ENCODE measurements at regions not wholly inside any gene's neighbourhood (a gene's known extent, or its start where the extent isn't known, plus 50 kb on each side); places are given as distances from the start of the nearest gene placed in this dataset.

DNA sequence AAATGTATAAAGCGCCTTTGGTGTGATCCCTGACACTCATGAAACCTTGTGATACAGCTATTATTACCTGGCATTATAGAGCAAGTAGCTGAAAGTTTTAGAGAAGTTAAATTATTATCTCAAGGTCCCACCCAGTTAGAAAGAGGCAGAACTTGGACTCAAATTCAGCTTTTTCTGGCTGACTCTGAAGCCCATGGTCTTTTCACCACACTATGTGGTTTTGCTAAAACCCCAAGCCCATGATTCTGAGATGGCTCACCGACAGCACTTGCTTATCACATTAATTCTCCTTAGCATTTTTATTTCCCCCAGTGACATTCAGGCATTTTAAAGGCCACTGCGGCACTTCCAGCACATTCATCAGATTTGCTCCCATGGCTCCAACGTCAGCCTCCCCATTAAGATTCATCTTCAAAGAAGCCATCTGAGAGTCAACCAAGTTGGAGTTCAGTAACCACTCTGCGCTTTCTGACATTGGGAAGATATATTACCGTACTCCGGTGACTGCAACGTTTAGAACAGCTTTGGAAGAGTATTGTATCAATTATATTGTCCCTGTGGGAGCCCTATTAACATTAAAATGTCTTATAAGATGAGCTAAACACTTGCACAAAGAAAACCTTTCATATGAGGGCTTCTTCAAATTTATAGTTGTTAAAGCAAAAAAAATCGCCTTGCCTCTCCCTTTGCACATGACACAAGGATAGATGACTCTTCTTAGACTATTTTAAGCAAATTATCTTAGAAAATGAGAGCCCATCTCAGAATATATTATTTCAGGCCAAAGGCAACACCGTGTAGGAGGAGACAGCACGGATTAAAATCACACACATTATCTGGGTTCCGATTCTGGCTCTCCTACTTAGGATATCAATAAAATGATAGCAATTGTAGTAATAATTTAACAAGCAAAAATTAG lies 638.1 kb downstream of the ACTL7B start:
- H3K27me3 Mint-ChIP-seq, result no peaks in the 10 kb centered on the region
- H3K27ac Mint-ChIP-seq, result no peak overlapping the region
- no peaks in the 10 kb centered on the region for H3K36me3 Mint-ChIP-seq (ENCODE audit: low read depth)
- peaks cover 3% of the 10 kb centered on the region for H3K9me3 Mint-ChIP-seq
- H3K4me3 Mint-ChIP-seq, result no peak overlapping the region
- H3K4me1 Mint-ChIP-seq (ENCODE audit: low read depth), result no peaks in the 10 kb centered on the region

DNA sequence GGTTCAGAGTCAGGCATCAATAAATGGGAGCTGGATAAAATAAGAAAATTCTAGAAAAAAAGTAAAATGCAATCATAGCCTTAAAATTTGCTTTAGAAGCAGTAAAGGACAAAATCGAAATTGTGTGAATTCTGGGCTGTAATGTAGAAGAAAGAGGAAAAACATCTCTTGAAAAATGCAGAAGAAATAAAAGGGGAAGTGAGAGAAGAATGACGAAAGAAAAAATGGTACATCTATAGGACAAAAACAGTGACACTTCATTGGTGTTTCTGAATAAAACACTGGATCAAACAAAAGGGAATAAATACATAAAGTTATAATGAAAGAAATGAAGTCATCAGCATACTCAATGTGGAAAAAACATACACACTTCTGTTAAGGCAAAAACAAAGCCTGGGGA lies 642.3 kb downstream of the ACTL7B start:
- Mint-ChIP-seq H3K27me3 (no peaks in the 10 kb centered on the region), H3K9me3 (peaks cover 3% of the 10 kb centered on the region), H3K4me1 (ENCODE audit: low read depth) (no peaks in the 10 kb centered on the region), H3K27ac (no peak overlapping the region), H3K4me3 (no peak overlapping the region), H3K36me3 (ENCODE audit: low read depth) (no peaks in the 10 kb centered on the region)

DNA sequence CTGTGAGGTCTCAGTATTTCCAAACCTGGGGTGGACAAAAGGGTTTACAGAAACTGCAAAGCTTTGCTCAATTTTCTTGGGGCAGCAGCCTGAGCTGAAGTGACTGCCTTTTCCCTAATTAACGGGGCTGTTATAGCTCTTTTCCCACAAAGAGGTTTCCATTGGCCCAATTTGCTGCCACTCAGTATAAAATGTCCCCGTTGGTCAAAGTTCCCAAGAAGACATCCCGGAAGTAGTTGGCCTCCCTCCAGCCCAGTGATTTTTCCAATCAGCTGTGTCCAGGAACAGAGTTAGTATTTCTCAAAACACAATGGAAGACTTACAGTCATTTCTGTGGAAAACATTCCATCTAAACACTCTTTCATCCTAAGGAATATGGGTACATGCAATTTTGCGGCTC lies 643.6 kb downstream of the ACTL7B start:
- no peak overlapping the region for H3K4me3 Mint-ChIP-seq
- no peaks in the 10 kb centered on the region for H3K9me3 Mint-ChIP-seq
- H3K4me1 Mint-ChIP-seq (ENCODE audit: low read depth), result no peaks in the 10 kb centered on the region
- H3K27ac Mint-ChIP-seq, result no peak overlapping the region
- H3K36me3 Mint-ChIP-seq (ENCODE audit: low read depth), result no peaks in the 10 kb centered on the region
- no peaks in the 10 kb centered on the region for H3K27me3 Mint-ChIP-seq

DNA sequence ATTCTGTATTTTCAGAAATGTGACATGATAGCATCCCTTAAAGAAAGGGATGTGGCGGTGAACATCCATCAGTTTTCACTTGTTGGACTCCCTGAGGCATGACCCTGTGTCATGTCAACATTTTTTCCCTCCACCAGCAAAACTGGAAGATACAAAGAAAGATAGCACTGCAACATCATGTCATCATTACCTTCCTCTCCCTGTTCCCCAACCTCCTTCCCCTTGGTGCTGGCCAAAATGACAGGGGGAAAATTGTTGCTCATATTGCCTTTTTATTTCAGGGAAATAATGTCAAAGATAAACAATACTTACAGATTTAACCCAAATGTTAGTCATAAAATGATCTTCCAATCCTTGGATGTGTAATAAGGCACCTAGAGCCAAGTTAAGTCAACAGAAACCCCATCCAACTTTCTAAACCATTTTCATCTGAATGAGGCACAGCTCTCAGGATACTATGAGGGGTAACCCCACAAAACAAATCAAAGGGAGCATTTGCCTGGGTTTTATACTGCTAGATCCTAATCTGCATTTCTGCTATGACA lies 644.3 kb downstream of the ACTL7B start:
- Mint-ChIP-seq H3K27ac (no peak overlapping the region), H3K36me3 (ENCODE audit: low read depth) (no peaks in the 10 kb centered on the region), H3K4me1 (ENCODE audit: low read depth) (no peaks in the 10 kb centered on the region), H3K4me3 (no peak overlapping the region), H3K9me3 (peaks cover 4% of the 10 kb centered on the region), H3K27me3 (no peaks in the 10 kb centered on the region)

DNA sequence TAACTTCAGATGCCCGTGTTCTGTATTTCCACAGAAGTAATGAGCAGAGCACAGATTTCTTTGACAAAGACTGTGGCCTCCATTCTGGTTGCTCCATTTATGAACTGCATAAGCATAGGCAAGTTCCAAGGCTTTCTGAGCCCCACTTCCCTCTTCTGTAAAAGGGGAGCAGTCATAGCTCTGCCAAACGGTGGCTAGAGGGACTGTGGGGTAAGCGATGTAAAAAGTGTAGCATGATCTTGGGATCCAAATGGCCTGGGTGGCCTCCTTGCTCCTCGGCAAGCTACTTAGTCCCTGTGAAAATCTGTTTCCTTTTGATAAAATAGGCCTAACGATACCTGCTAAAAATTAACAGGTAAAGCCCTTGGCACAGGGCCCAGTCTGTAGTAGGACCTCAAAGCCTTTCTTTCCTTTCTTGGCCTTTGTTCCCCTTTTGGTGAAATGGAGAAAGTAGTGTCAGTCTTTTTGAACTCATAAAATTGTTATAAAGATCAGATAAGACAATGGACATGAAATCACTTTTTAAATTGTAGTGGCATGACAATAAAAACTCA lies 646.6 kb downstream of the ACTL7B start:
- H3K4me3 Mint-ChIP-seq, result no peak overlapping the region
- no peaks in the 10 kb centered on the region for H3K36me3 Mint-ChIP-seq (ENCODE audit: low read depth)

DNA sequence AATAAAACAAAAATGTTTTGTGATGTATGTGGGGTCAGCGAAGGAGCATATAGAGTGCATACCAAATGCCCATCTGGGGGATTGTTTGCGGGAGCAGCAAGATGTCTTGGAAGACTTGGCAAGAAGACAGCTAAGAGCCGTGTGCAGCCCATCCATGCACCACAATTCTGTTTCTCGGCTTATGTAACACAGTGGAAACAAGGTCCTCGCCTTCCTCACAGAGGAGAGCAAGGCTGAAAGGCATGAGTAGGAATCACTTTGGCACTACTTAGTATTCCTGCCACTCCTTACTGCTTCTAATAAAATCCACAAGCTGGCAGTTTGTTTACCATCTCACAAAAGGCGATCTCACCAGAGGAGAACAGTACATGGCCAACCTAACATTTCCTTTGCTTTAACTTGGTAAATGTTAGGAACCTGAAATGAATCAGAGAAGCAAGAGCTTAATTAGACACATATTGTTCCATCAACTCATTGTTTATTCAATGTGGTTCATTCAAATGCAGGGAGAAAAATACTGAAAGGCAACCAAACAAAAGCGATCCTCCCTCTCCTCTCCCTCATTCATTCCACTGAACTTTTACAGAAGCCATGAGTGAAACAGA lies 648.1 kb downstream of the ACTL7B start:
- Mint-ChIP-seq H3K36me3 (ENCODE audit: low read depth) (no peaks in the 10 kb centered on the region), H3K9me3 (peaks cover 20% of the 10 kb centered on the region), H3K4me1 (ENCODE audit: low read depth) (no peaks in the 10 kb centered on the region), H3K4me3 (no peak overlapping the region), H3K27ac (no peak overlapping the region), H3K27me3 (no peaks in the 10 kb centered on the region)

More for the DNA sequence above, 646.6 kb downstream of the ACTL7B start:
- no peaks in the 10 kb centered on the region for H3K4me1 Mint-ChIP-seq (ENCODE audit: low read depth)
- H3K9me3 Mint-ChIP-seq, result peaks cover 14% of the 10 kb centered on the region
- no peaks in the 10 kb centered on the region for H3K27me3 Mint-ChIP-seq
- H3K27ac Mint-ChIP-seq, result no peak overlapping the region

DNA sequence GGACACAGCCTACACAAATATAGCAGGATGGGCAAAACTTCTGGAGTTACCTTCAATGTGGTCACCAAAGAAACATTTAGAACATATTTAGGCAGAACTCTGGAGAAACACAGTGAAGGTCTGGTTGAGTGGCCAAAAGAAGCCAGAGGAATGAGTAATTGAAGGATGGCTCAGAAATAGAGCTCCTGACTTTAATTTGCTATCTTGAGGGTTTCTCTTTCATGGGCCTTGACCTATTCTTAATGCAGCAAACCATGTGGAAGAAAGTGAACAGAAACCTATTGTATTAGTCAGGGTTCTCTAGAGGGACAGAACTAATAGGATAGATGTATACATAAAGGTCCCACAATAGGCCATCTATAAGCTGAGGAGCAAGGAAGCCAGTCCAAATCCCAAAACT lies 650.5 kb downstream of the ACTL7B start:
- no peaks in the 10 kb centered on the region for H3K27me3 Mint-ChIP-seq
- H3K4me1 Mint-ChIP-seq (ENCODE audit: low read depth), result no peaks in the 10 kb centered on the region
- H3K36me3 Mint-ChIP-seq (ENCODE audit: low read depth), result no peaks in the 10 kb centered on the region
- no peak overlapping the region for H3K27ac Mint-ChIP-seq
- H3K4me3 Mint-ChIP-seq, result no peak overlapping the region
- H3K9me3 Mint-ChIP-seq, result peaks cover 22% of the 10 kb centered on the region

DNA sequence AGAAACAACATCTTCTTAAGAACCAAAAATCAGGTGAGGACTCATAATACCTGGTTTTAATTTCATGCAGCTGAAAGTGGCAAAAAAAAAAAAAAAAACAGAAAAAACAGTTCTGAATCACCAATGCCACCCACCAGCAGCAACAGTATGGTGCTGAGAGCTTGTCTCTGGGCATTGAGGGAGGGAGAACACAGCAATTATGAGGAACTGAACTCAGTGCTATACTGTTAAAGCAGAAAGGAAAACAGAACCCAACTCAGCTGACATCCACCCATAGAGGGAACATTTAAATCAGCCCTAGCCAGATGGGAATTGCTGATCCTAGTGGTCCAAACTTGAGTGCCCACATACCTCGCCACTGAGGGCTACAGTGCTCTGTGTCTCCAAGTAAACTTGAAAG lies 657.9 kb downstream of the ACTL7B start:
- peaks cover 12% of the 10 kb centered on the region for H3K9me3 Mint-ChIP-seq
- no peaks in the 10 kb centered on the region for H3K36me3 Mint-ChIP-seq (ENCODE audit: low read depth)
- no peak overlapping the region for H3K4me3 Mint-ChIP-seq
- H3K4me1 Mint-ChIP-seq (ENCODE audit: low read depth), result no peaks in the 10 kb centered on the region
- H3K27me3 Mint-ChIP-seq, result no peaks in the 10 kb centered on the region
- no peak overlapping the region for H3K27ac Mint-ChIP-seq

DNA sequence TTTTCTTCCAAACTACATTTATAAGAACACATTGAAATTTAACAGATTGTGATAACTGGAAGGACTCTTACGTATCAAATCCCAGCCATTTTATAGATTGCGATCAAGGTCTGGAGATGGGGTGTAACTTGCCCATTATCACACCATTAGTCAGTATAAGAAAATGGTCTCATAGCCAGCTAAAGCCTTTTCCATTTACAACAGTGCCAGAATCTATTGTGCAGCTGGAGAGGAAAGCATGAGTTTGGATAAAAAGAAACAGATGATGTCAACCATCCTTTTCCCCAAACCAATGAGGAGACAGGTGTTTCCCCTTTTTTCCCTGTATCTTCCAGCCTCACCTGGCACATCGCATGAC lies 658.8 kb downstream of the ACTL7B start:
- no peaks in the 10 kb centered on the region for H3K27me3 Mint-ChIP-seq
- H3K36me3 Mint-ChIP-seq (ENCODE audit: low read depth), result no peaks in the 10 kb centered on the region
- H3K4me3 Mint-ChIP-seq, result no peak overlapping the region
- H3K9me3 Mint-ChIP-seq, result peaks cover 12% of the 10 kb centered on the region
- no peaks in the 10 kb centered on the region for H3K4me1 Mint-ChIP-seq (ENCODE audit: low read depth)
- H3K27ac Mint-ChIP-seq, result no peak overlapping the region

DNA sequence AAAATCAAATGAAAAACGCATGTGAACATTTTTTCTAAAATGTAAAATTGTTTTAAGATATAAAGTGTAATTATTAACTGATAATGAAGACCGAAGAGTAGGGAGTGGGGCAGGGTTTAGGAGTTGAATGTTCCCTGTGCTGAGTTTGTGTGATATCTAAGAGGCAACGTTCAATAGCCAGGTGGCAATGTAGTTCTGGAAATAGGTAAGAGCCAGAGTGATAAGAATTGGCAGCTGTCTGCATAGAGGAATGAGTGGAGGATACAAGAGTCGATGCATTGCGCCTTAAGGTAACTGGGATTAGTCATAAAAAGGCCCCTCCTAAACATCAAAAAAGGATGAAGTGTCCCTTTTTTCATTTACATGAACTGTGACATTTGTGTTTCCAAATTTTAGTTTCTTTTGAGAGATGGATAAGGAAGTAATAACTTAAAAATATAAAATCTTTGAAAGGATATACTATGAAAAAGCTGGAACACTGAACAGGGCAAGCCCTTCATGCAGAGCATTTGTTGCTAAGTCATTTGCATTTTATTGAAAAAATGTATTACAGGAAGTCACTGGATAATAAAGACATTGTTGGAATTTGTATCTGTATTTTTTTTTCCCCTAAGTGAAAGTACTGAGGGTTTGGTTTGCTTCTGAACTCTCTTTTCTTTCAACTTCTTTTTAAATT lies 659.3 kb downstream of the ACTL7B start:
- H3K27ac Mint-ChIP-seq, result no peak overlapping the region
- H3K36me3 Mint-ChIP-seq (ENCODE audit: low read depth), result no peaks in the 10 kb centered on the region
- no peaks in the 10 kb centered on the region for H3K4me1 Mint-ChIP-seq (ENCODE audit: low read depth)
- H3K4me3 Mint-ChIP-seq, result no peak overlapping the region
- no peaks in the 10 kb centered on the region for H3K27me3 Mint-ChIP-seq
- peaks cover 12% of the 10 kb centered on the region for H3K9me3 Mint-ChIP-seq

DNA sequence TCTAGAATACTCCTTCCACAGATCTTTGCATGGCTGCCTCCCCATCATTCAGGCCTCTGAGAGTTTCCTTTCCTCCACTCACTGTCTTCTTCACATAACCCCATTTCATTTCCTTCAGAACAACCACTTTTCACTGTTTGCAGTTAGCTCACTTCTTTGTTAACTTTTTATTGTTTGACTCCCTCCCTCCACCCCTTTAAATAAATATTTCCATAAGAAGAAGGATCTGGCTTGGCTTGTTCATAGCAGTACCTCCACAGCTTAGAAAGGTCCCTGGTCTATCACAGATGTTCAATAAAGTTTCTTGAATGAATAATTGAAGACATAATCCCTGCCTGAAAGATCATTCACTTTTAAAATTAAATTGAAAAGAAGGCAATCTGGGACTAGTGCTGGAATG lies 661.6 kb downstream of the ACTL7B start:
- H3K9me3 Mint-ChIP-seq, result peaks cover 7% of the 10 kb centered on the region
- H3K27me3 Mint-ChIP-seq, result no peaks in the 10 kb centered on the region
- H3K36me3 Mint-ChIP-seq (ENCODE audit: low read depth), result no peaks in the 10 kb centered on the region
- H3K27ac Mint-ChIP-seq, result no peak overlapping the region
- H3K4me1 Mint-ChIP-seq (ENCODE audit: low read depth), result no peaks in the 10 kb centered on the region
- no peak overlapping the region for H3K4me3 Mint-ChIP-seq

DNA sequence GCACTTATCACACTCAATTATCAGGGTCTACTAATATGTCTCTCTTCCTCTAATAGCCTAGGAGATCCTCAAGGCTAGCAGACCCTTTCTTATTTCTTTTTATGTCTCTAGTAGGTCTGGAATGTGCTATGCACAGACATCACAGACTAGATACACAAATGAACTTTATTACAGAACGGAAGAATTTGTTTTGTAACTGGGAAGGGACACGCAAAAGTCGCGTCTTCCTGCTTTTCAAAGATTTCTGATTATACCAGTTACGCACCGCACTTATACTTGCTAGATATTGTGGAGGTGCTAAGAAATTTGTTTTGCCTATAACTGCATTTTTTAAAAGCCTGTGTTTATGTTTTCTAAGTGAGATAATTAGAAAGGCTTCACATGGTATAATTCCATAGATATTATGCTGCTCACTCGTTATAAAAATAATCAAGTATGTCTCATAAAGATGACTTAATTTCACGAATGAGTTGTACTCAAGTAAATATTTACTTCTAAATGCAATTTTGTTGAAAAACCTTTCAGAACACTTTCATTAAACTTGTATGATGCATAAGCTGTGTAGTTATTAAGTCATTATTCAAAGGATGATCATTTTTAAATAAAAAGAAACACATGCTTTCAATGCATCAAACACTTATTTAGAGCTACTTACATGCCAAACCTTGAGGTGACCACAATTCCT lies 662.6 kb downstream of the ACTL7B start:
- no peaks in the 10 kb centered on the region for H3K36me3 Mint-ChIP-seq (ENCODE audit: low read depth)
- peaks cover 7% of the 10 kb centered on the region for H3K9me3 Mint-ChIP-seq
- H3K27ac Mint-ChIP-seq, result no peak overlapping the region
- no peaks in the 10 kb centered on the region for H3K4me1 Mint-ChIP-seq (ENCODE audit: low read depth)
- H3K4me3 Mint-ChIP-seq, result no peak overlapping the region
- H3K27me3 Mint-ChIP-seq, result no peaks in the 10 kb centered on the region

DNA sequence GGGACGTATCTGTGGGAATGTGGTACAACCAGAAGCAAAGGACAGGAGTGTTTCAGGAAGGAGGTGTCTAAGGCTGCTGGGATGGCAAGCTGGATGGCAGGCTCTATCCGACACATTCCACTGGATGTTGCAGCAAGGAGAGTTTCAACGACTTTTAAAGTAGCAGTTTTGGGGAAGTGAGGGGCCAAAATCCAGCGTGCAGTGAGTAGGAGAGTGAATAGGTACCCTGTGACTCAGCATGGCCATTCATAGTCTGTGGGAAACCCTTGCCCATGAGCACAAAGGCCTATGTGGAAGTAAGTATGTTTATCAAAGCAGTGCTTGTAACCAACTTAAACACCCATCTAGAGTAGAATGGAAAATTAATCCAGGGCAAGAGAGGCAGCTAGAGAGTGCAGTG lies 664.7 kb downstream of the ACTL7B start:
- no peak overlapping the region for H3K4me3 Mint-ChIP-seq
- H3K27ac Mint-ChIP-seq, result no peak overlapping the region
- H3K36me3 Mint-ChIP-seq (ENCODE audit: low read depth), result no peaks in the 10 kb centered on the region
- H3K4me1 Mint-ChIP-seq (ENCODE audit: low read depth), result no peaks in the 10 kb centered on the region
- H3K9me3 Mint-ChIP-seq, result peaks cover 11% of the 10 kb centered on the region
- no peaks in the 10 kb centered on the region for H3K27me3 Mint-ChIP-seq

DNA sequence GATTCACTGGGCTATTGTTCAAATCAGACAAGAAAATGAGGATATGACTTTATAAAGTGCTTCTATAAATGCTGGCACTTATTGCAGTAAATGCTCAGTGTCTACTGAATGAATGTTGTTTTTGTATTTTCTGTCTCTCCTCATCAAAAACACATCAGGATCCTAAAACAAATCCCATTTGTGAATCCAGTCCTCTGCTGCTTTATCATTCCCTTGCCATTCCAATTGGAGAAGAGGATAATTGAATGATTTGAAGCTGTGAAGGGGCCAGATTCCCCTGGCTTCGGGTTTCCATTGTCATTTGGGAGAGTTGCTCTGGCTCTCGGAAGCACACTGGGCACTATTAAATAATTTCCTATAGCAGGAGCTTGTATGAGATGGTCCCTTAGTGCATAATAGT lies 666.8 kb downstream of the ACTL7B start:
- Mint-ChIP-seq H3K36me3 (ENCODE audit: low read depth) (no peaks in the 10 kb centered on the region), H3K27me3 (no peaks in the 10 kb centered on the region), H3K4me1 (ENCODE audit: low read depth) (no peaks in the 10 kb centered on the region), H3K27ac (no peak overlapping the region), H3K9me3 (peaks cover 11% of the 10 kb centered on the region), H3K4me3 (no peak overlapping the region)

All from stimulated activated naive CD8-positive, alpha-beta T cell treated with anti-CD3 and anti-CD28 coated beads, Interleukin-15, Interleukin-2, amounts not matched to agents 100 ng/mL and 50 ng/mL, for 24 hours (primary cell).